SK-N-SH (cell line): ENCODE measurements at regions not wholly inside any gene's neighbourhood (a gene's known extent, or its start where the extent isn't known, plus 50 kb on each side); places are given as distances from the start of the nearest gene placed in this dataset.

Experiments
- EZH2phosphoT487 ChIP-seq: fragments of 200-600 bp; sonication (generic); IDR thresholded peaks from 2 replicates; pipeline ENCODE4 v1.6.1; 2017; ENCODE audit warnings: low read depth, mixed run types, mild to moderate bottlenecking, antibody characterized with exemption, moderate library complexity, borderline replicate concordance
- MEF2A ChIP-seq: IDR thresholded peaks from 2 replicates; pipeline ENCODE4 v1.4.0; 2012; ENCODE audit warnings: low read depth, borderline replicate concordance
- NRF1 ChIP-seq: IDR thresholded peaks from 2 replicates; pipeline ENCODE4 v1.6.1; 2012; ENCODE audit warnings: low read depth, mild to moderate bottlenecking, low read length
- TF ChIP-seq, protein P1 (sequence below): IDR thresholded peaks from 2 replicates; pipeline ENCODE4 v1.6.1; 2012; ENCODE audit warnings: mild to moderate bottlenecking, low read depth, low read length, moderate library complexity

DNA sequence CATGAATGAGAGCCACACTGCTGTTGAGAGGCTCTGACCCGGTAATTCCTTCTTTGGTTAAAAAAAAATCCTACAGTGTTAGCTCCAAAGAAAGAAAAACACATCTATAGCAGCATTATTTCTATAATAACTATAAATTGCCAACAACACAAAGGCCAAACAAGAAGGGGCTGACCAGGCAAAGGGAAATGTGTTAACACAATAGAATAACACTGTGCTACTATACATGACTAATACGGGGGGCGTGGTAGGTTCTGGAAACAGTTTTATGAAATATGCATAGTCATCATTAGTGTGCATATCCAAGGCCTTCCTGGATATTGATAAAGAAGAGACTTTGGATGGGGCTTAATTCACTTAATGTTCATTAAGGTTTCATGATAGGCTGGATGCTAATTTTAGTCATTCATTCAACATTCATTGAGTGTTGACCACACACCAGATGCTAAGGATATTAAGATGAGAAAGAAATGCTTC, 50.0 kb upstream of the CCL1 start (continued):
- no peak for TF ChIP-seq EZH2phosphoT487
- TF ChIP-seq, protein P1, sequence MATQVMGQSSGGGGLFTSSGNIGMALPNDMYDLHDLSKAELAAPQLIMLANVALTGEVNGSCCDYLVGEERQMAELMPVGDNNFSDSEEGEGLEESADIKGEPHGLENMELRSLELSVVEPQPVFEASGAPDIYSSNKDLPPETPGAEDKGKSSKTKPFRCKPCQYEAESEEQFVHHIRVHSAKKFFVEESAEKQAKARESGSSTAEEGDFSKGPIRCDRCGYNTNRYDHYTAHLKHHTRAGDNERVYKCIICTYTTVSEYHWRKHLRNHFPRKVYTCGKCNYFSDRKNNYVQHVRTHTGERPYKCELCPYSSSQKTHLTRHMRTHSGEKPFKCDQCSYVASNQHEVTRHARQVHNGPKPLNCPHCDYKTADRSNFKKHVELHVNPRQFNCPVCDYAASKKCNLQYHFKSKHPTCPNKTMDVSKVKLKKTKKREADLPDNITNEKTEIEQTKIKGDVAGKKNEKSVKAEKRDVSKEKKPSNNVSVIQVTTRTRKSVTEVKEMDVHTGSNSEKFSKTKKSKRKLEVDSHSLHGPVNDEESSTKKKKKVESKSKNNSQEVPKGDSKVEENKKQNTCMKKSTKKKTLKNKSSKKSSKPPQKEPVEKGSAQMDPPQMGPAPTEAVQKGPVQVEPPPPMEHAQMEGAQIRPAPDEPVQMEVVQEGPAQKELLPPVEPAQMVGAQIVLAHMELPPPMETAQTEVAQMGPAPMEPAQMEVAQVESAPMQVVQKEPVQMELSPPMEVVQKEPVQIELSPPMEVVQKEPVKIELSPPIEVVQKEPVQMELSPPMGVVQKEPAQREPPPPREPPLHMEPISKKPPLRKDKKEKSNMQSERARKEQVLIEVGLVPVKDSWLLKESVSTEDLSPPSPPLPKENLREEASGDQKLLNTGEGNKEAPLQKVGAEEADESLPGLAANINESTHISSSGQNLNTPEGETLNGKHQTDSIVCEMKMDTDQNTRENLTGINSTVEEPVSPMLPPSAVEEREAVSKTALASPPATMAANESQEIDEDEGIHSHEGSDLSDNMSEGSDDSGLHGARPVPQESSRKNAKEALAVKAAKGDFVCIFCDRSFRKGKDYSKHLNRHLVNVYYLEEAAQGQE: no peak
- no peak for TF ChIP-seq NRF1
- TF ChIP-seq MEF2A: no peak
